ENCODE measurements at regions not wholly inside any gene's neighbourhood (a gene's known extent, or its start where the extent isn't known, plus 50 kb on each side); places are given as distances from the start of the nearest gene placed in this dataset.

- no peak for TF ChIP-seq CTCF (IDR thresholded peaks at IDR 0.05)
- no peak for TF ChIP-seq POLR2A (IDR thresholded peaks at IDR 0.05)
- DNase-seq = no peak
- Histone ChIP-seq H3K4me1 (peaks cover 5% of the 10 kb centered on the region), H3K27me3 (no peaks in the 10 kb centered on the region), H3K9me3 (no peaks in the 10 kb centered on the region), H3K27ac (no peak overlapping the region), H3K4me3 (no peak overlapping the region), H3K36me3 (ENCODE audit: low read depth, missing control alignments) (no peaks in the 10 kb centered on the region)
- intact Hi-C loops (cut with DNase I; ENCODE audit: low total_unique reads) = no loop called here
- 70 to 86% methylated on average over 10 of the region's 10 CpGs for WGBS, 2 donors
Measured at GRCh38 chr10:3893901-3894563, 109.0 kb upstream of the KLF6 start.

DNA sequence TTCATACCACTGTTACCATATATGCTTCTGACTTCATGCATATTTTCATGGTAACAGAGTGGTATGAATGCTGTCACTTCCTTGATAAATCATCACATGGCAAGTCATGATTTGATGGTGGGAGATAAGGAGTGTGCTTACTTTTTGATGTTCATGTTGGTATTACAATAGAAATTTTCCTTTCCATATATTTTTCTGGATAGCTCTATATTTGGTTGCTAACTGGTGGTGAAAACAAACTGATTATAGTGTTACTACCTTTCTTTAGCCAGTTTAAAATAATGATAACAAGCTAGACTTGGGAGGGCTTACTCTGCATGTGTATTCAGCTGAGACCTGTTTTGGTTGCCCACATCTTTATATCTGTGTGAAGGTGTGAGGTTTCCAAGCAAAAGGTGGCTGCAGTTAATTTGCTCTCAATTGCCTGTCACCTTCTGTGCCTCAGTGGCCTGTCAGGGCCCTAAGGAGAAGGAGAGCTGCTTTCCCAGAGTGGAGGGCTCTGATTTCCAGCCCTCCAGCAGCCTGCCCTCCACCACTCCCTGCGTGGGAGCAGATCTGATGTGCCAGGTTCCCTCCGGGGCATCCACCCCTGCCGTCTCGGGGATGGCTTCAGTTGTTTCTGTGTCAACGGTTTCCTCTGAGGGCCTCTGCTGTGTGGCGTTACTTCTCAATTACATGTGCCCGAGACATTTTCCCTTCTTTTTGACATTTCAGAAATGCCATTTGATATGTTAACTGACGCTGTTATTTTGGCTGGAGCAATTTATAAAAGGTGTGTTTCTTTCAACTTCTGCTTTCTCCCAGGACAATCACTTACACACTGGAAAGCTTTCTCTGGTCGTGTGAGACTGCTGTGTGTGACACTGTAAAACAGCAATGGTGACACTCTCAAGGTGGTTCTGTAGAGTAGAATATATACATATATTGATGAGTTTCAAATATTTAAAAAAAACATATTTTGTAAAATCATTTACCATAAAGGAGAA lies 107.7 kb upstream of the KLF6 start:
- peaks cover 7% of the 10 kb centered on the region for H3K4me1 ChIP-seq
- H3K9me3 ChIP-seq = no peaks in the 10 kb centered on the region
- no peaks in the 10 kb centered on the region for H3K27me3 ChIP-seq
- 74 to 90% methylated on average over 9 of the region's 9 CpGs for WGBS, 2 donors
- intact Hi-C loops (cut with DNase I; ENCODE audit: low total_unique reads) = no loop called here
- no peaks in the 10 kb centered on the region for H3K36me3 ChIP-seq (ENCODE audit: low read depth, missing control alignments)
- no peak overlapping the region for H3K4me3 ChIP-seq
- TF ChIP-seq CTCF (IDR thresholded peaks at IDR 0.05) (no peak), POLR2A (IDR thresholded peaks at IDR 0.05) (no peak)
- no peak overlapping the region for H3K27ac ChIP-seq
- DNase-seq = no peak

- 91% methylated on average over 3 of the region's 3 CpGs for WGBS, 2 donors
- TF ChIP-seq POLR2A (IDR thresholded peaks at IDR 0.05) (no peak), CTCF (IDR thresholded peaks at IDR 0.05) (no peak)
- Histone ChIP-seq H3K27ac (no peak overlapping the region), H3K27me3 (no peaks in the 10 kb centered on the region), H3K4me1 (peaks cover 16% of the 10 kb centered on the region), H3K4me3 (no peak overlapping the region), H3K9me3 (no peaks in the 10 kb centered on the region), H3K36me3 (ENCODE audit: low read depth, missing control alignments) (no peaks in the 10 kb centered on the region)
- intact Hi-C loops (cut with DNase I; ENCODE audit: low total_unique reads) = no loop called here
- DNase-seq = no peak
Measured at GRCh38 chr10:3891396-3891795, 106.4 kb upstream of the KLF6 start.

DNA sequence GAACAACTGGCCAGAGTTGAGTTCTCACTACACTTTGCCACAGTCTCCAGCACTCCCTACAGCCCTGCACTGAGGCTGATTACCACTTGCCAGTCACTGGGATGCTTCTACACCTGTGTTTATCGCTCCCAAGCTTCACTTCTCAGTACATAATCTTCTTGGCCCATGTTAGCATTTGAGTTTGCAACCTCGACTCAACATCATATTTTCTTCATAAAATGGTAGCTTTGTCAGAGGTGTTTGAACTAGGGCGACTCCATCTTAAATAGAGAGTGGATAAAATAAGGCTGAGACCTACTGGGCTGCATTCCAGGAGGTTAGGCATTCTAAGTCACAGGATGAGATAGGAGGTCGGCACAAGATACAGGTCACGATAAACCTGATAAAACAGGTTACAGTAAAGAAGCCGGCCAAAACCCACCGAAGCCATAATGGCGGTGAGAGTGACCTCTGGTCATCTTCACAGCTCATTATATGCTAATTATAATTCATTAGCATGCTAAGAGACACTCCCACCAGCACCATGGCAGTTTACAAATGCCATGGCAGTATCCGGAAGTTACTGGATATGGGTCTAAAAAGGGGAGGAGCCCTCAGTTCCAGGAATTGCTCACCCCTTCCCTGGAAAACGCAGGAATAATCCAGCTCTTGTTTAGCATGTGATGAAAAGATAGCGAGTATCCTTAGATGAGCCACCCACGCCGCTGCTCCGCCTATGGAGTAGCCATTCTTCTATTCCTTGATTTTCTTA lies 105.8 kb upstream of the KLF6 start:
- no peak for TF ChIP-seq POLR2A (IDR thresholded peaks at IDR 0.05)
- TF ChIP-seq CTCF (IDR thresholded peaks at IDR 0.05) = no peak
- Histone ChIP-seq H3K9me3 (no peaks in the 10 kb centered on the region), H3K27me3 (no peaks in the 10 kb centered on the region), H3K4me1 (peaks cover 17% of the 10 kb centered on the region), H3K36me3 (ENCODE audit: low read depth, missing control alignments) (no peaks in the 10 kb centered on the region), H3K4me3 (no peak overlapping the region), H3K27ac (no peak overlapping the region)
- intact Hi-C loops (cut with DNase I; ENCODE audit: low total_unique reads) = no loop called here
- DNase-seq = no peak
- WGBS, 2 donors = 89 to 92% methylated on average over 14 of the region's 14 CpGs

Data from testis (tissue), 2 donors.